ENCODE measurements at regions not wholly inside any gene's neighbourhood (a gene's known extent, or its start where the extent isn't known, plus 50 kb on each side); places are given as distances from the start of the nearest gene placed in this dataset.

DNA sequence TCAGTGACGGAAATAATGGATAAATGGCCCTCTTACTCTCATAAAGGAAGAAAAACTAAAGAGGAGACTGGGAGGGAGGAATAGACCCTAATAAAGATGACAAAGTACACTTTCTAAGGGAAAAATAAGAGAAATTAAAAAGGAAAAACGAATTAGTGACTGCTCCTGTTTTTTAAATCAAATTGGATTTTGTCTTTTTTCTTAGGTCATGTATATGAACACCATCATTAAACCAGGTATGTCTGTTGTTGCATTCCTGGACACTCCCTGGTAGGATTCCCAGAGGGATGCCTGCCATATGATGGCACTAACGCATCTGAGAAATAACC lies 59.4 kb upstream of the BTN3A2 start:
- peaks cover 0 to 4% (median 0%) of the 10 kb centered on the region in 4 donors for H3K27me3 ChIP-seq
- no peak overlapping the region for H3K4me3 ChIP-seq
- H3K4me1 ChIP-seq: no peaks in the 10 kb centered on the region
- H3K9me3 ChIP-seq: no peaks in the 10 kb centered on the region
- 43 to 46% methylated on average over 3 of the region's 3 CpGs for WGBS, 2 donors
- intact Hi-C loops (cut with DNase I): no loop called here
- no peak for TF ChIP-seq CTCF (IDR thresholded peaks at IDR 0.05)
- no peak for FAIRE-seq
- no peak overlapping the region for H3K27ac ChIP-seq
- no peak for DNase-seq
- no peaks in the 10 kb centered on the region for H3K36me3 ChIP-seq
- ATAC-seq: no peak

DNA sequence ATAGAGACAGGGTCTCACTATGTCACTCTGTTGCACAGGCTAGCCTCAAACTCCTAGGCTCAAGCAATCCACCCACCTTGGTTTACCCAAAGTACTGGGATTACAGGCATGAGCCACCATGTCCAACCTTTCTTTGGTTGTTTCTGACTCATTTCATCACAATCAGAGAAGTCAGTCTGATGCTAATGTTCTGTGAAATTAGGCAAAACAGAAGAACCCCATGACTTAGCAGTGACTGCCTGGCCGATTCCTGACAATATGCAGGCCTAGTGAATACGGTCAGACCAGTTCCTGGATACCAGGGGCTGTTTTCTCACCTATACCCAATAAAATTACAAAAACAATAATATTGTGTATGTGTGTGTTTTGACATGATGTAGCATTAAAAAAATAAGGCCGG lies 58.8 kb upstream of the BTN3A2 start:
- Histone ChIP-seq H3K9me3 (no peaks in the 10 kb centered on the region), H3K4me1 (no peaks in the 10 kb centered on the region), H3K36me3 (no peaks in the 10 kb centered on the region), H3K27ac (no peak overlapping the region), H3K4me3 (no peak overlapping the region), H3K27me3 (no peaks in the 10 kb centered on the region)
- intact Hi-C loops (cut with DNase I): no loop called here
- FAIRE-seq (no peak), DNase-seq (no peak), ATAC-seq (no peak)
- WGBS, 2 donors: 88 to 96% methylated on average over 3 of the region's 3 CpGs
- no peak for TF ChIP-seq CTCF (IDR thresholded peaks at IDR 0.05)

- FAIRE-seq (no peak), DNase-seq (no peak), ATAC-seq (no peak)
- H3K36me3 ChIP-seq: no peaks in the 10 kb centered on the region
- H3K27ac ChIP-seq: no peak overlapping the region
- no peaks in the 10 kb centered on the region for H3K27me3 ChIP-seq
- intact Hi-C loops (cut with DNase I): no loop called here
- TF ChIP-seq CTCF (IDR thresholded peaks at IDR 0.05): no peak
- no peaks in the 10 kb centered on the region for H3K9me3 ChIP-seq
- no peaks in the 10 kb centered on the region for H3K4me1 ChIP-seq
- H3K4me3 ChIP-seq: no peak overlapping the region
Measured at GRCh38 chr6:26307850-26308249, 57.1 kb upstream of the BTN3A2 start.

DNA sequence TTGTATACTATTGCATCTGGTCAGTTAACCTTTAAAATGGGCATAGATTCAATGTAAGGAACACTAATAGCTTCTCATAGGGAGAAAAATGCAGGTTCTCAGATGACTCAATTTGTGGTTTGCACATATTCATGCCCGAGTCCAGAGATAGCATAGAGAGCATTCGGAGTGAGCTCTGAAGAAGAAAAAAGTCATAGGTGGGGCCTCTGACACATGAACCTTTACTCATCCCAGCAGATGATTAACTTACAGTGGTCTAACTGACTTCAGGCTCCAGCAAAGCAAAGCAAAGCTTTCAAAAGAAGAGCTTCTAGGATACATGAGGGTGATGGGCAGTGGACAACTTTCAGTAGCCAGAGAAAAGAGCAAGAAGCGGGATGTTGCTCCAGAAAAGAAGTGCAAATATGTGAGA lies 55.3 kb upstream of the BTN3A2 start:
- Histone ChIP-seq H3K27ac (no peak overlapping the region), H3K9me3 (no peaks in the 10 kb centered on the region), H3K36me3 (no peaks in the 10 kb centered on the region), H3K4me3 (no peak overlapping the region), H3K27me3 (no peaks in the 10 kb centered on the region), H3K4me1 (no peaks in the 10 kb centered on the region)
- no peak for DNase-seq
- 75 to 81% methylated on average over 3 of the region's 3 CpGs for WGBS, 2 donors
- no peak for FAIRE-seq
- intact Hi-C loops (cut with DNase I): no loop called here
- no peak for ATAC-seq
- no peak for TF ChIP-seq CTCF (IDR thresholded peaks at IDR 0.05)

DNA sequence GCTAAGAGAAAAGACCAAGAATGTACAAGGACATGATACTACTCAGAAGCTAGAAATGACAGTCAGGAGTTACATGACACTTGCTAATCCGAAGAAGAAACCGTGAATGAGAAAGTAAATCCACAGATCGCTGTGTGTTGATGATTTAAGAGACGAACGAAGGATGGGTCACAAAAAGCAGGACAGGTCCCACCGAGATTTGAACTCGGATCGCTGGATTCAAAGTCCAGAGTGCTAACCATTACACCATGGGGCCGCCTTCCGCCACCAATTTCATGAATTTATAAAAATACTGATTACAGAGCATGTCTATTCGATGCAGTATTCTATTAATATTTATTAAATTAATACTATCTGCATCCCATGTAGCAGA lies 54.0 kb upstream of the BTN3A2 start:
- no peaks in the 10 kb centered on the region for H3K27me3 ChIP-seq
- no peaks in the 10 kb centered on the region for H3K4me1 ChIP-seq
- no peak overlapping the region for H3K4me3 ChIP-seq
- H3K27ac ChIP-seq: no peak overlapping the region
- 9 to 10% methylated on average over 11 of the region's 11 CpGs for WGBS, 2 donors
- intact Hi-C loops (cut with DNase I): no loop called here
- DNase-seq (peak in 1 of 6 donors; percentile 38), ATAC-seq (peak in 3 of 4 donors; percentile 23 to 37 (median 28)), FAIRE-seq (no peak)
- H3K36me3 ChIP-seq: no peaks in the 10 kb centered on the region
- TF ChIP-seq CTCF (IDR thresholded peaks at IDR 0.05): no peak
- no peaks in the 10 kb centered on the region for H3K9me3 ChIP-seq

All from pancreas (tissue), 10 donors.